Bone marrow (tissue), 2 donors: ENCODE measurements at regions not wholly inside any gene's neighbourhood (a gene's known extent, or its start where the extent isn't known, plus 50 kb on each side); places are given as distances from the start of the nearest gene placed in this dataset.

ENCODE experiments used
- DNase-seq, 2 donors: peaks; one replicate each; lab custom pipeline; 2025; lab: John Stamatoyannopoulos, UW

DNA sequence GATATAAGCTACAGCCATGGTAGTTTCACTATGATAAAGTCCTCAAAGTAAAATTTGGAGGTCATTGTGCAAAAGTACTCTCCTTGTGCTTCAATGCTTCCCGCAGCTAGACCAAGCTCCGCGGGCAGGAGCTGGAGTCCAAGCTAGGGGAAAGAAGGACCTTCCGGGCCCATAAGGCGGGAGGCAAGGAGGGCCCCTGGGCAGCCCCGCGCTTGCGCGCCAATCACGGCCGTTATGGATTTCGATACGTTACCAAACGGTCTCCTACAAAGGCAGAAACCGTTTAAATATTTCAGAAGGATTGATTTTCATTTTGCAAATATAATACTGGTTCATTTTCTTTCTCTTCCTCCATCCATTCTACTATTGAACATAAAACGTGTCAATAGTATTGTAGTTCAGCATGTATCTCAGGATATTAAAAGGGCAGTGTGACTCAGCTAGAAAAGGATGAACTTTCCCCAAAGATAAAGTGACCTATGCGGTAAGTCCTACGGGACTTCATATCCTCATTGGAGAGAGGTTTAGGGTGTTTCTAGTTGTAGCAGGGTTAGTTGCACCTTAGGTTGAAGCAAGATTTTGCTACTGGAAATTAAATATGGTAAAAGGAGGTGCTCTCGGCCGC is 128.0 kb downstream of the KIF20B start:
- no peak for DNase-seq

DNA sequence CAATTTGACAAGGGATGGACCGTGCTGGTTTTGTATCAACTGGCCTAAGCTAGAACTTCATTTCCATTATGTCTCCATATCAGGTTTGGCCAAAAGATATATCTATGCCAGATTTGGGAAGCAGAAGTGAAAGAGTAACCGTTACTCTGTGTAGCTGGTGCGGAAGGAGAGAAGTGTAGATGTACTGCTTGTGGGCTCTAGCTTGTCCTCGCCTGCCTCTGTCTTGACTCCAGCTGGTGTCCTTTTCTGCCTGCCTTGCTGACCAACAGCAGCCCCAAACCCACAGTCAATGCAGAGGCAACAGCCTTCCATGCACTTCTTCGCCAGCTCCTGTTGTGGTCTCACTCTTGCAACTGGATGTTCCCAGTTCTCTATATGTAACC is 128.5 kb downstream of the KIF20B start:
- DNase-seq, result no peak

DNA sequence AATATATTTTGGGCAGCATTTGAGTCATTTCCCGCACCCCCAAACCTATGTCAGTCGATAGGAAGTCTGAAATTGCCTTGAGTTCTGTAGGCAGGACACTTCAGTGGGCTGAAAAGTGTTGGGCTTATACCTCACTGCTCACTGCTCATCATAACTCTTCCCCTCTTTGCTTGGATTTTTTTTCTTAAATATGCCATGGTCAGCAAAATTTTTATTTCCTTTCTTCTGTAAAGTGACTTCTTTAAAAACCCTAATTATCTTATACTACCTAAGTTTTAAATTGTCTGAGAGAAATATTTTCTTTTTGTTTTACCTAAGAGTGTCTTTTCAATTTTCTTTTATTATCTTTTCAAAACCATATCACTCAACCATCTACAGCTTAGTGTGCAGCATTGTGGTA is 129.2 kb downstream of the KIF20B start:
- no peak for DNase-seq

- DNase-seq, result no peak
These were observed 135.4 kb downstream of the KIF20B start for GRCh38 chr10:89836840-89837164.

- DNase-seq, result peak in 1 of 2 donors; percentile 38
These were observed 136.0 kb downstream of the KIF20B start for GRCh38 chr10:89837165-89838043.

GRCh38 chr10:89838044-89838615 is 136.7 kb downstream of the KIF20B start:
- DNase-seq, result no peak

- no peak for DNase-seq
These were observed 144.3 kb downstream of the KIF20B start for GRCh38 chr10:89845541-89846280.

- DNase-seq, result no peak
These were observed 144.9 kb downstream of the KIF20B start for GRCh38 chr10:89846281-89846630.

DNA sequence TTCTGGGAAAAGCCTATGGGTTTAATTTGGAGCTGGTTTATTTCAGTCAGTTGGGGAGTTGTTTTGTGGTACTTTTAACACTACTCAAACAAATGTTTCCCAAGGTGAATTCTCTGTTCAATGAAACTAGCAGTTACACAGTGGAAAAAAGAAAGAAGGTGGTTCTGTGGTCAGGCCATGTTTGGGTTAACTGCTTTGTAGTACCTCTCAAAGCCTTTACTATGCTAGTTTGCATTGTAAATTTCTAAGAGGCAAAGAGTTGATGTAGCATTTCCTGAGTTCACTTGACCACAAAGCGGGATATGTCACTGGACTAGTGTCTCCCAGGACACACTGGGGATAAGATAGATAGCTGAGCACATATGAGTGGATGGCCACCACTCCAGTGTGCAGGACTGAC is 145.4 kb downstream of the KIF20B start:
- no peak for DNase-seq

- no peak for DNase-seq
These were observed 151.5 kb downstream of the KIF20B start for GRCh38 chr10:89852872-89853271.

DNA sequence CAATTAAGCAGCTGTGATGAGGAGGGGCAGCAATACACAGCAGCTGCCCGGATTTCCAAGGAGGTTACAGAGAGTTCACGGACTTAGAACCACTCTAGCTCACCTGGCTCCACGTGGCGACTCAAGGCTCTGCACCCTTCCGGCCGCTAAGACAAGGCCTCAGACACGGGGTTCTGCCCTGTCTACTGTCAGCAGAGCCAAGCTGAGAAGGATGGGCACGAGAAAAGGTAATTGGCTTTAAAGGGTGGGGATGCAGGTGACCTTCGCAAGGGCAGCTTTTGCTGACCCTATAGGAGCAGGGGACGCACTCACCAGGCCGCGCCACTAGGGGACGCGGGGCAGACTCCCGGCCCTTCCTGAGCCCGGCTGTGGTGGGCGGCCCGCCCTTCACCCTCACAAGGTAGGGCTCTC is 152.4 kb downstream of the KIF20B start:
- DNase-seq, result no peak

DNA sequence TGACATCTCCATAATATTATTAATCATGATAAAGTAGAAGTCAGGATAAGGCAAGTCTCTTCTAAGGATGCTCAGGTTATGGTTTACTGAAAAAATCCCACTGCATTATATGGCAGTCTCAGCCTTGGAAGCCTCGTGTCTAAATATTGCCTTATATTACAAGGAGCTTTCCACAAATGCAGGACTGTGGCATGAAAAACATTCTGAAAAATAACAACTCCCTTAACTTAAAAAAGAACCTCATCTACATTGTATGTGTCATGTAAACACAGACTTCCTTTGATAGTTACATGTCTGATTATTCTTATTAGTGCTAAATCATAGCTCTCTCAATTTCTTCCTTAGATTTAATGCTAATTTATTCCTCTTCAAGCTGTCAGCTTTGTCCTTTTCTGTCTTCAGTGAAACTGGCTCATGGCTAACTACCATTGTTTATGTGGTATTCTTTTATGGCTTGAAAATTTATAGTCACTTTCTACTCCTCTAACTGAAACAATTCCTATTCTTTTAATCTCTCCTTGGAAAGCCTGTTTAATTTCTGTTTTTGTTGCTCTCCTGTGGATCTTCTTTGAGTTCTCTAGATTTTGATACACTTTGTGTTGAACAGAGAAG is 156.1 kb downstream of the KIF20B start:
- no peak for DNase-seq

DNA sequence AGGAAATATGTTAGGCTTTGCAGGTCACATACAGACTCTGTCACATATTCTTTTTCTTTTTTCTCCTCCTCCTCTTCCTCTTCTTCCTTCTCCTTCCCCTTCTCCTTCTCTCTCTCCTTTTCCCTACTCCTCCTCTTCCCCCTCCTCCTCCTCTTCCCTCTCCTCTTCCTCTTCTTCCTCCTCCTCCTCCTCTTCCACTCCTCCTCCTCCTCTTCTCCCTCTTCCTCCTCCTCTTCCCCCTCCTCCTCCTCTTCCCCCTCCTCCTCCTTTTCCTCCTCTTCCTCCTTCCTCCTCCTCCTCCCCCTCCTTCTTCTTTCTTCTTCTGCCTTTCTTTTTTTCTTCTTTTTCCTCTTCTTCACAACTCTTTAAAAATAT is 159.8 kb downstream of the KIF20B start:
- no peak for DNase-seq

DNA sequence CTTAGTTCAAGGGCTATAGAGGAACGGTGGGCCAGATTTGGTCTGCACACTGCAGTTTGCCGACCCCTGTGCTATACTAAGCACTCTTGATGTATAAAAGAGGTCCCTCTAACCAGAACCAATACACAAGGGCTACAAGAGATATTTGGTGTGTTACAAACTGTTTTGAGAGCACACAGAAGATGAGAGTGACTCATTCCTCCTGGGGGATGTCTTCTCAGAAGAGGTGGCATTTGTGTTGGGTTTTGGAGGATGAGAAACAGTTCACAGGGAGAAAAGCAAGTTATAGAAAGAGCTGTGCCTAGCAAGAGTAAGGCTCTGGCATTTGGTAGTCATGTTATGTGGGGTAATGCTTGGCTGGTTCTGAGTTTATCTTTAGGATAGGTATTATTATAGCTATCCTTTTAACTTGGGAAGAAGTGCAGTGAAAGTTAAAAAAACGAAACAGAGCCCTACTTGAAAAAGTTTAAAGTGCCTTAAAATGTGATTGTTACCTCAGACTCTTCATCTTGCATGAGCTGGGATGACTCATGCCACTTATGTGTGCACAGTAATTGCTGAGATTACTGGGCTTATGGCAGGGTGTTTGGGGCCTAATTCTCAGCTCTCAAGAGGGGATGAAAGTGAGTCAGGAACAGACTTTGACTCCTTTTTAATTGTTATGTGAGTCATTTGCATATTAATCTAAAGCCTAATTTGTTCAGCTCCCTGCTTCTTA is 160.4 kb downstream of the KIF20B start:
- DNase-seq, result peak in 1 of 2 donors; percentile 5

- DNase-seq, result no peak
These were observed 166.6 kb downstream of the KIF20B start for GRCh38 chr10:89867964-89868363.

DNA sequence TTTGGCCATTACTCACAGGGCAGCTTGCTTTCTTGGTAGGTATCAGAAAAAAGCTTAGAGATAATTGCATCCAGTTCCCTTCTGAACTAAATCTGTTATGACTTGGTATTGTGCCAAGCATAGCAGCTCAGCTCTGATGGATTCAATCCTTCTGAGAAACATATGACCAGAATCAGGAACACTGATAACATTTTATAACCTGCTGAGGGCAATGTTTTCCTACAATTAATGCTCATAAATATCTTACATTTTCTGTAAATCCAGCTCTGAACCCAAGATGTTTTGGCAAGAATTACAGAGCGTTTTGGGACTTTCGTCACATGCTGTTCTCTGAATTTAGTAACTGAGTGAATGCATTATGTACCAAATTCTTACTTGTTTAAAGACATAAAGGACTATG is 167.8 kb downstream of the KIF20B start:
- no peak for DNase-seq

- DNase-seq, result no peak
These were observed 168.3 kb downstream of the KIF20B start for GRCh38 chr10:89869592-89870156.

DNA sequence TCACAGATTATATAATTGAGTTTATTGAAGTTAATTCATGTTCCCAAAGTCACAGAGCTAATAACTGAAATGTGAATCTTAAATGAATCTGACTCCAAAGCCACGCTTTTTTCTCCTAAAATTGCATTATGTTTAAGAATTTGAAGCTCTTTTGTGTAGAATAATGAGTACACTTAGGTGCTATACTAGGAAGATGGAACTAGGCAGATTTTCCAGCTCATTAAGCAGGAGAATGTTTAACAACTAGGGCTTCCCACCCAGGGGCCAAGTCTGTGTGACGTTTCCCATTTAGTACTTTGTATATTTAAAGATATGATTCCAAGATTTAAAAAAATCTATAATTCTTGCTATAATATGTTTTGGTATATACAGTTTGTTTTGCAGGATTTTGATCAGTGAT is 169.5 kb downstream of the KIF20B start:
- DNase-seq, result no peak

DNA sequence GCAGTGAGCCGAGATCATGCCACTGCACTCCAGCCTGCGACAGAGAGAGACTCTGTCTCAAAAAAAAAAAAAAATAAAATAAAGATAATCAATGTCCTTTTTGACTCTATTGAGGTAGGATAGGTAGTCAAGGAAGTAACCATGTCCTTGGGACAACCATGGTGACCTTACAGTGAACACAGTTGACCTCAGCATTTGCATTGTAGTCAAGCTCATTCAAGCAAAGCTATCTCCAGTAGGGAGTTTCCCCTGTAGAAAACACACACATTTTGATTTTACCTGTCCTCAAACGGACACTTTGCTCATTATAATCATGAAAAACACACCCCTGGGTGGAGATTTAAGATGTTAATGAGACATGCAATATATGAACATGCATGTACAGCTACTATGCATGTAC is 171.7 kb downstream of the KIF20B start:
- no peak for DNase-seq

GRCh38 chr10:89875557-89875956 is 174.2 kb downstream of the KIF20B start:
- no peak for DNase-seq

GRCh38 chr10:89879121-89879520 is 177.7 kb downstream of the KIF20B start:
- DNase-seq, result no peak
